ENCODE measurements at regions not wholly inside any gene's neighbourhood (a gene's known extent, or its start where the extent isn't known, plus 50 kb on each side); places are given as distances from the start of the nearest gene placed in this dataset.
A peak's percentile ranks its signal among the peaks of the same experiment; 100 is the strongest.

- TF ChIP-seq TCF12 (IDR thresholded peaks at IDR 0.05; ENCODE audit: low read depth) (no peak), CREB1 (IDR thresholded peaks at IDR 0.05; ENCODE audit: low read depth) (no peak), EP300 (IDR thresholded peaks at IDR 0.05; ENCODE audit: borderline replicate concordance) (no peak), RAD21 (IDR thresholded peaks at IDR 0.05; ENCODE audit: low read depth) (no peak), FOXM1 (IDR thresholded peaks at IDR 0.05; ENCODE audit: borderline replicate concordance, low read depth) (no peak), TAF1 (IDR thresholded peaks at IDR 0.05; ENCODE audit: low read depth) (no peak), ZBTB7A (IDR thresholded peaks at IDR 0.05; ENCODE audit: low read depth) (no peak), TEAD4 (IDR thresholded peaks at IDR 0.05) (no peak), YY1 (IDR thresholded peaks at IDR 0.05; ENCODE audit: low read depth) (no peak), REST (IDR thresholded peaks at IDR 0.05; ENCODE audit: low read depth) (no peak), USF1 (IDR thresholded peaks at IDR 0.05) (no peak), NFIC (IDR thresholded peaks at IDR 0.05) (no peak), MAX (IDR thresholded peaks at IDR 0.05) (no peak), CEBPB (IDR thresholded peaks at IDR 0.05) (no peak), EGR1 (IDR thresholded peaks at IDR 0.05) (no peak)
Measured at GRCh38 chr20:5416086-5416485, 99.3 kb upstream of the PROKR2 start.

GRCh38 chr20:5413394-5413793, 96.6 kb upstream of the PROKR2 start:
- TF ChIP-seq CREB1 (IDR thresholded peaks at IDR 0.05; ENCODE audit: low read depth) (no peak), TCF12 (IDR thresholded peaks at IDR 0.05; ENCODE audit: low read depth) (no peak), EGR1 (IDR thresholded peaks at IDR 0.05) (no peak), ZBTB7A (IDR thresholded peaks at IDR 0.05; ENCODE audit: low read depth) (no peak), RAD21 (IDR thresholded peaks at IDR 0.05; ENCODE audit: low read depth) (no peak), TAF1 (IDR thresholded peaks at IDR 0.05; ENCODE audit: low read depth) (no peak), REST (IDR thresholded peaks at IDR 0.05; ENCODE audit: low read depth) (no peak)

- TF ChIP-seq MAX (IDR thresholded peaks at IDR 0.05) = no peak
- TF ChIP-seq RAD21 (IDR thresholded peaks at IDR 0.05; ENCODE audit: low read depth) = no peak
- no peak for TF ChIP-seq CEBPB (IDR thresholded peaks at IDR 0.05)
- no peak for TF ChIP-seq EP300 (IDR thresholded peaks at IDR 0.05; ENCODE audit: borderline replicate concordance)
- TF ChIP-seq CREB1 (IDR thresholded peaks at IDR 0.05; ENCODE audit: low read depth) = no peak
- TF ChIP-seq TCF12 (IDR thresholded peaks at IDR 0.05; ENCODE audit: low read depth) = no peak
- TF ChIP-seq REST (IDR thresholded peaks at IDR 0.05; ENCODE audit: low read depth) = no peak
- TF ChIP-seq TAF1 (IDR thresholded peaks at IDR 0.05; ENCODE audit: low read depth) = no peak
- no peak for TF ChIP-seq YY1 (IDR thresholded peaks at IDR 0.05; ENCODE audit: low read depth)
- no peak for TF ChIP-seq EGR1 (IDR thresholded peaks at IDR 0.05)
- TF ChIP-seq USF1 (IDR thresholded peaks at IDR 0.05) = no peak
- TF ChIP-seq NFIC (IDR thresholded peaks at IDR 0.05) = no peak
- TF ChIP-seq TEAD4 (IDR thresholded peaks at IDR 0.05) = no peak
- no peak for TF ChIP-seq FOXM1 (IDR thresholded peaks at IDR 0.05; ENCODE audit: borderline replicate concordance, low read depth)
- no peak for TF ChIP-seq ZBTB7A (IDR thresholded peaks at IDR 0.05; ENCODE audit: low read depth)
Measured at GRCh38 chr20:5410470-5410869, 93.7 kb upstream of the PROKR2 start.

GRCh38 chr20:5402903-5403531, 86.3 kb upstream of the PROKR2 start:
- TF ChIP-seq TCF12 (IDR thresholded peaks at IDR 0.05; ENCODE audit: low read depth) (no peak), NFIC (IDR thresholded peaks at IDR 0.05) (no peak), RAD21 (IDR thresholded peaks at IDR 0.05; ENCODE audit: low read depth) (peak; percentile 45), FOXM1 (IDR thresholded peaks at IDR 0.05; ENCODE audit: borderline replicate concordance, low read depth) (no peak), TEAD4 (IDR thresholded peaks at IDR 0.05) (no peak)

Data from Ishikawa (cell line).